ENCODE measurements at regions not wholly inside any gene's neighbourhood (a gene's known extent, or its start where the extent isn't known, plus 50 kb on each side); places are given as distances from the start of the nearest gene placed in this dataset.

GRCh38 chr3:69649120-69650065 is 89.9 kb upstream of the MITF start:
- Mint-ChIP-seq H3K9me3 (no peaks in the 10 kb centered on the region), H3K4me3 (no peak overlapping the region), H3K36me3 (no peaks in the 10 kb centered on the region), H3K4me1 (peaks cover 22% of the 10 kb centered on the region), H3K27me3 (ENCODE audit: low read depth in 3 of 3) (no peaks in the 10 kb centered on the region), H3K27ac (peak overlapping the region in 2 of 7 donors; percentile 16 to 20)
- Histone ChIP-seq H3K9me3 (replicated peaks in 1 of 2; ENCODE audit: control insufficient read depth in 1 of 2, insufficient read depth in 1 of 2, low read length in 2 of 2) (no peaks in the 10 kb centered on the region), H2AFZ (ENCODE audit: insufficient read depth, low read depth, low read length, poor library complexity, severe bottlenecking) (no peak overlapping the region), H3K27ac (ENCODE audit: low read depth in 1 of 2, low read length in 2 of 2) (no peak overlapping the region), H3K79me2 (ENCODE audit: insufficient read depth, low read length) (no peaks in the 10 kb centered on the region), H3K4me3 (replicated peaks in 1 of 3; ENCODE audit: low read depth in 2 of 3, low read length in 3 of 3) (no peak overlapping the region), H3K9ac (ENCODE audit: insufficient read depth, low read length, poor library complexity, severe bottlenecking) (no peak overlapping the region), H4K20me1 (ENCODE audit: insufficient read depth, low read length) (no peaks in the 10 kb centered on the region), H3K36me3 (replicated peaks in 1 of 2; ENCODE audit: control insufficient read depth in 1 of 2, insufficient read depth in 2 of 2, low read length in 2 of 2) (no peaks in the 10 kb centered on the region), H3K27me3 (ENCODE audit: control insufficient read depth in 2 of 2, insufficient read depth in 2 of 2, low read length in 2 of 2) (no peaks in the 10 kb centered on the region), H3K4me1 (ENCODE audit: control insufficient read depth in 1 of 2, insufficient read depth in 2 of 2, low read length in 2 of 2) (peaks cover 23% of the 10 kb centered on the region in 2 donors), H3K4me2 (replicated peaks; ENCODE audit: extremely low read depth, low read length, poor library complexity, severe bottlenecking) (no peak overlapping the region)
- intact Hi-C loops (cut with micrococcal nuclease) = no loop called here
- TF ChIP-seq CTCF (IDR thresholded peaks at IDR 0.05) = no peak
- DNase-seq = peak; percentile 3 to 63 (median 11)
- WGBS (ENCODE audit: insufficient coverage) = 95% methylated on average over 3 of the region's 7 CpGs

- no peaks in the 10 kb centered on the region for H3K36me3 Mint-ChIP-seq
- H3K4me2 ChIP-seq (replicated peaks; ENCODE audit: extremely low read depth, low read length, poor library complexity, severe bottlenecking) = peak overlapping the region; percentile 3
- peak overlapping the region in 3 of 7 donors; percentile 3 to 64 (median 10) for H3K27ac Mint-ChIP-seq
- no peak overlapping the region for H3K4me3 ChIP-seq (replicated peaks in 1 of 3; ENCODE audit: low read depth in 2 of 3, low read length in 3 of 3)
- H4K20me1 ChIP-seq (ENCODE audit: insufficient read depth, low read length) = no peaks in the 10 kb centered on the region
- WGBS (ENCODE audit: insufficient coverage) = 0% methylated on average over 1 of the region's 2 CpGs
- peak in 1 of 3 donors; percentile 57 for DNase-seq
- H3K4me1 Mint-ChIP-seq = peaks cover 22% of the 10 kb centered on the region
- H3K27me3 Mint-ChIP-seq (ENCODE audit: low read depth in 3 of 3) = peaks cover 0 to 2% (median 0%) of the 10 kb centered on the region in 3 donors
- H3K4me1 ChIP-seq (ENCODE audit: control insufficient read depth in 1 of 2, insufficient read depth in 2 of 2, low read length in 2 of 2) = peaks cover 23% of the 10 kb centered on the region in 2 donors
- no peak overlapping the region for H3K27ac ChIP-seq (ENCODE audit: low read depth in 1 of 2, low read length in 2 of 2)
- H3K27me3 ChIP-seq (ENCODE audit: control insufficient read depth in 2 of 2, insufficient read depth in 2 of 2, low read length in 2 of 2) = no peaks in the 10 kb centered on the region
- H3K9ac ChIP-seq (ENCODE audit: insufficient read depth, low read length, poor library complexity, severe bottlenecking) = no peak overlapping the region
- no peak overlapping the region for H3K4me3 Mint-ChIP-seq
- H3K36me3 ChIP-seq (replicated peaks in 1 of 2; ENCODE audit: control insufficient read depth in 1 of 2, insufficient read depth in 2 of 2, low read length in 2 of 2) = no peaks in the 10 kb centered on the region
- intact Hi-C loops (cut with micrococcal nuclease) = no loop called here
- no peaks in the 10 kb centered on the region for H3K79me2 ChIP-seq (ENCODE audit: insufficient read depth, low read length)
- no peak for TF ChIP-seq CTCF (IDR thresholded peaks at IDR 0.05)
- no peaks in the 10 kb centered on the region for H3K9me3 Mint-ChIP-seq
- no peaks in the 10 kb centered on the region for H3K9me3 ChIP-seq (replicated peaks in 1 of 2; ENCODE audit: control insufficient read depth in 1 of 2, insufficient read depth in 1 of 2, low read length in 2 of 2)
- no peak overlapping the region for H2AFZ ChIP-seq (ENCODE audit: insufficient read depth, low read depth, low read length, poor library complexity, severe bottlenecking)
Observed at GRCh38 chr3:69648126-69648525, 91.1 kb upstream of the MITF start.

Measured in CD14-positive monocyte (primary cell).